ENCODE measurements at regions not wholly inside any gene's neighbourhood (a gene's known extent, or its start where the extent isn't known, plus 50 kb on each side); places are given as distances from the start of the nearest gene placed in this dataset.

- no peak for DNase-seq (ENCODE audit: low read depth, low spot score)
- no peak overlapping the region for H3K27ac ChIP-seq (ENCODE audit: low read depth, low read length)
- CTCF ChIA-PET = no interaction called here
- H3K27me3 ChIP-seq (ENCODE audit: control insufficient read depth, insufficient read depth, low read length) = no peaks in the 10 kb centered on the region
- POLR2A ChIA-PET = no interaction called here
- no peaks in the 10 kb centered on the region for H3K9me3 ChIP-seq (ENCODE audit: control insufficient read depth, insufficient read depth, low read length)
- no peak for TF ChIP-seq CTCF (IDR thresholded peaks at IDR 0.05; ENCODE audit: low read depth, low read length)
- H3K4me3 ChIP-seq (ENCODE audit: low read depth, low read length) = no peak overlapping the region
Measured at GRCh38 chr7:118511146-118511545, 286.6 kb downstream of the ANKRD7 start.

GRCh38 chr7:118517275-118517674, 292.8 kb downstream of the ANKRD7 start:
- POLR2A ChIA-PET = no interaction called here
- CTCF ChIA-PET = no interaction called here
- Histone ChIP-seq H3K9me3 (ENCODE audit: control insufficient read depth, insufficient read depth, low read length) (no peaks in the 10 kb centered on the region), H3K4me3 (ENCODE audit: low read depth, low read length) (no peak overlapping the region), H3K27ac (ENCODE audit: low read depth, low read length) (no peak overlapping the region), H3K27me3 (ENCODE audit: control insufficient read depth, insufficient read depth, low read length) (no peaks in the 10 kb centered on the region)
- DNase-seq (ENCODE audit: low read depth, low spot score) = no peak
- no peak for TF ChIP-seq CTCF (IDR thresholded peaks at IDR 0.05; ENCODE audit: low read depth, low read length)

- no peaks in the 10 kb centered on the region for H3K27me3 ChIP-seq (ENCODE audit: control insufficient read depth, insufficient read depth, low read length)
- no peak overlapping the region for H3K4me3 ChIP-seq (ENCODE audit: low read depth, low read length)
- DNase-seq (ENCODE audit: low read depth, low spot score) = no peak
- H3K9me3 ChIP-seq (ENCODE audit: control insufficient read depth, insufficient read depth, low read length) = no peaks in the 10 kb centered on the region
- CTCF ChIA-PET = no interaction called here
- no peak for TF ChIP-seq CTCF (IDR thresholded peaks at IDR 0.05; ENCODE audit: low read depth, low read length)
- no peak overlapping the region for H3K27ac ChIP-seq (ENCODE audit: low read depth, low read length)
- POLR2A ChIA-PET = no interaction called here
Measured at GRCh38 chr7:118525020-118525419, 300.5 kb downstream of the ANKRD7 start.

GRCh38 chr7:118531566-118531965, 307.1 kb downstream of the ANKRD7 start:
- Histone ChIP-seq H3K27ac (ENCODE audit: low read depth, low read length) (no peak overlapping the region), H3K9me3 (ENCODE audit: control insufficient read depth, insufficient read depth, low read length) (no peaks in the 10 kb centered on the region), H3K4me3 (ENCODE audit: low read depth, low read length) (no peak overlapping the region), H3K27me3 (ENCODE audit: control insufficient read depth, insufficient read depth, low read length) (no peaks in the 10 kb centered on the region)
- no peak for TF ChIP-seq CTCF (IDR thresholded peaks at IDR 0.05; ENCODE audit: low read depth, low read length)
- DNase-seq (ENCODE audit: low read depth, low spot score) = no peak
- CTCF ChIA-PET = no interaction called here
- POLR2A ChIA-PET = no interaction called here

- ChIA-PET POLR2A (no interaction called here), CTCF (no interaction called here)
- Histone ChIP-seq H3K27ac (ENCODE audit: low read depth, low read length) (no peak overlapping the region), H3K9me3 (ENCODE audit: control insufficient read depth, insufficient read depth, low read length) (peaks cover 2% of the 10 kb centered on the region; the same call in 1 of the 2 replicates), H3K27me3 (ENCODE audit: control insufficient read depth, insufficient read depth, low read length) (no peaks in the 10 kb centered on the region), H3K4me3 (ENCODE audit: low read depth, low read length) (no peak overlapping the region)
- TF ChIP-seq CTCF (IDR thresholded peaks at IDR 0.05; ENCODE audit: low read depth, low read length) = no peak
- DNase-seq (ENCODE audit: low read depth, low spot score) = no peak
Measured at GRCh38 chr7:118559207-118559606, 334.7 kb downstream of the ANKRD7 start.

All from AG04450 (cell line).